Transverse colon (tissue), 4 donors: ENCODE measurements at regions not wholly inside any gene's neighbourhood (a gene's known extent, or its start where the extent isn't known, plus 50 kb on each side); places are given as distances from the start of the nearest gene placed in this dataset.
"Not testable (repeated sequence)": the region's sequence is repeated elsewhere in the genome, so short reads cannot be mapped to it uniquely, and the experiment has no call there.

Experiments used
- DNase-seq: peaks from one replicate; pipeline ENCODE4 v3.0.0-alpha.2; 2019
- H3K27ac ChIP-seq, 4 donors: fragments of 200-600 bp; sonication (generic); 2 replicates each; pipeline ENCODE4 v1.5.1; 2016 to 2018; ENCODE audit warnings: inconsistent platforms in 4 of 4
- H3K27me3 ChIP-seq: fragments of 200-600 bp; sonication (generic); 2 replicates; pipeline ENCODE4 v1.5.1; 2017; ENCODE audit warnings: inconsistent platforms
- H3K36me3 ChIP-seq, 4 donors: fragments of 200-600 bp; sonication (generic); 2 replicates each; pipeline ENCODE4 v1.5.1; 2017 to 2019; ENCODE audit warnings: inconsistent platforms in 4 of 4
- H3K4me1 ChIP-seq, 4 donors: fragments of 200-600 bp; sonication (generic); 2 replicates each; pipeline ENCODE4 v1.5.1; 2017 to 2020; ENCODE audit warnings: inconsistent platforms in 4 of 4
- H3K4me3 ChIP-seq, 4 donors: fragments of 200-600 bp; sonication (generic); 1 replicate in 1 of 4; 2 replicates in 3 of 4; pipeline versions ENCODE4 v1.5.1 to v1.6.1; 2017 to 2019; ENCODE audit warnings: inconsistent platforms in 4 of 4
- H3K9me3 ChIP-seq, 2 donors: fragments of 200-600 bp; sonication (generic); 2 replicates each; pipeline ENCODE4 v1.5.1; 2017 to 2019; ENCODE audit warnings: inconsistent platforms in 2 of 2
- EP300 ChIP-seq: sonication (generic); formaldehyde crosslinking; IDR thresholded peaks from one replicate; pipeline ENCODE4 v1.6.1; 2017; ENCODE audit warnings: antibody characterized with exemption, low read depth
- POLR2A ChIP-seq: fragments of 450-650 bp; IDR thresholded peaks from one replicate; pipeline ENCODE4 v1.6.1; 2016; ENCODE audit warnings: antibody characterized with exemption, mild to moderate bottlenecking, moderate library complexity
- POLR2AphosphoS5 ChIP-seq, 3 donors: sonication (generic); formaldehyde crosslinking; IDR thresholded peaks; one replicate each; pipeline ENCODE4 v1.6.1; 2016; ENCODE audit warnings: antibody characterized with exemption in 3 of 3
- WGBS, 2 donors: methylation state at CpG; one replicate each; pipeline ENCODE4 v1.1.5; 2018; ENCODE audit warnings: low coverage in 1 of 2; 5-methylcytosine and 5-hydroxymethylcytosine counted together
- in situ Hi-C, 4 donors: fragments of 200-750 bp; cut with MboI; loops; one replicate each; pipeline versions ENCODE4 v1.15.0 to v1.15.1; 2017; ENCODE audit warnings: low sequenced_read_pairs in 3 of 4, low pct_ligation_motif_present in 1 of 4, low pct_unique_long_range_greater_than_20kb in 1 of 4
- intact Hi-C: fragments of 100-400 bp; cut with DNase I; formaldehyde crosslinking; loops from one replicate; pipeline ENCODE4 v1.15.1; 2023; ENCODE audit warnings: low total_unique reads
- TF ChIP-seq, protein P1 (sequence below), 5 experiments: fragments of 200-600 bp in 3 of 5; fragments of 450-650 bp in 2 of 5; sonication (generic) in 3 of 5; IDR thresholded peaks; 1 replicate in 2 of 5; 2 replicates in 3 of 5; pipeline ENCODE4 v1.5.1; 2016 to 2017; ENCODE audit warnings: antibody characterized with exemption in 5 of 5, inconsistent platforms in 3 of 5, mild to moderate bottlenecking in 2 of 5, moderate library complexity in 1 of 5

DNA sequence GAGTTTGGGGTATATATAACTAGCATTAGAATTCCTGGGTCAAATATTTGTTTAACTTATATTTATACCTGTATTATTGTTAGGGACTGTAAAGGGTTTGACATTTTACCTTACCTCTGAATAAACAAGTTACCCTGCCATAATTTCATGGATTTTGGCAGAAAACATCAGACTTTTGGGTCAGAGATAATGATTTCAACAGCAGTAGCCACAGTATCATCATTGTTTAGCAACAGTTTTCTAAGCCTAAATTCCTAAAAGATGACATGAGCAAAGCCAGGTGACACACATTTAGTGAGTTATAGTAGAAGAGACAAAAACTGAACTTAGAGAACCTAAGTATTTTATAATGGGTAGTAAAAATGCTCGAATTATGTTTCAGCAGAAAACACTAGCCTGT is 954.4 kb downstream of the TRHDE start:
- Histone ChIP-seq H3K4me3 (no peak overlapping the region), H3K9me3 (peaks cover 0 to 4% of the 10 kb centered on the region in 2 donors), H3K27me3 (no peaks in the 10 kb centered on the region), H3K27ac (no peak overlapping the region), H3K4me1 (no peaks in the 10 kb centered on the region), H3K36me3 (no peaks in the 10 kb centered on the region)
- 21 to 46% methylated on average over 1 of the region's 1 CpG for WGBS, 2 donors
- no peak for DNase-seq
- TF ChIP-seq POLR2AphosphoS5 (IDR thresholded peaks at IDR 0.05) (no peak), EP300 (no peak), POLR2A (no peak)
- TF ChIP-seq, protein P1, sequence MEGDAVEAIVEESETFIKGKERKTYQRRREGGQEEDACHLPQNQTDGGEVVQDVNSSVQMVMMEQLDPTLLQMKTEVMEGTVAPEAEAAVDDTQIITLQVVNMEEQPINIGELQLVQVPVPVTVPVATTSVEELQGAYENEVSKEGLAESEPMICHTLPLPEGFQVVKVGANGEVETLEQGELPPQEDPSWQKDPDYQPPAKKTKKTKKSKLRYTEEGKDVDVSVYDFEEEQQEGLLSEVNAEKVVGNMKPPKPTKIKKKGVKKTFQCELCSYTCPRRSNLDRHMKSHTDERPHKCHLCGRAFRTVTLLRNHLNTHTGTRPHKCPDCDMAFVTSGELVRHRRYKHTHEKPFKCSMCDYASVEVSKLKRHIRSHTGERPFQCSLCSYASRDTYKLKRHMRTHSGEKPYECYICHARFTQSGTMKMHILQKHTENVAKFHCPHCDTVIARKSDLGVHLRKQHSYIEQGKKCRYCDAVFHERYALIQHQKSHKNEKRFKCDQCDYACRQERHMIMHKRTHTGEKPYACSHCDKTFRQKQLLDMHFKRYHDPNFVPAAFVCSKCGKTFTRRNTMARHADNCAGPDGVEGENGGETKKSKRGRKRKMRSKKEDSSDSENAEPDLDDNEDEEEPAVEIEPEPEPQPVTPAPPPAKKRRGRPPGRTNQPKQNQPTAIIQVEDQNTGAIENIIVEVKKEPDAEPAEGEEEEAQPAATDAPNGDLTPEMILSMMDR (IDR thresholded peaks at IDR 0.05): no peak
- in situ Hi-C loops: no loop called here
- intact Hi-C loops: no loop called here

DNA sequence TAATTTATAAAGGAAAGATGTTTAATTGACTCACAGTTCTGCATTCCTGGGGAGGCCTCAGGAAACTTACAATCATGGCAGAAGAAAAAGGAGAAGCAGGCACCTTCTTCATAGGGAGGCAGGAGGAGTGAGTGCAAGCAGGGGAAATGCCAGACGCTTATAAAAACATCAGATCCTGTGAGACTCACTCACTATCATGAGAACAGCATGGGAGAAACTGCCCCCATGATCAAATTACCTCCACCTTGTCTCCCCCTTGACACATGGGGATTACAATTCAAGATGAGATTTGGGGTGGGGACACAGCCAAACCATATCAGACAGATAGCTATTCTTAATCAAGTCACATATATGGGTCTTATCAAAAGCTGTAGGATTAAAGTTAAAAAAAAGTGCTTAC is 956.7 kb downstream of the TRHDE start:
- 38 to 48% methylated on average over 1 of the region's 1 CpG for WGBS, 2 donors
- H3K27me3 ChIP-seq, intact Hi-C loops, DNase-seq, H3K27ac ChIP-seq, H3K4me1 ChIP-seq, H3K36me3 ChIP-seq, H3K4me3 ChIP-seq, H3K9me3 ChIP-seq, in situ Hi-C loops: not testable (repeated sequence)

- Histone ChIP-seq H3K36me3 (no peaks in the 10 kb centered on the region), H3K27me3 (no peaks in the 10 kb centered on the region), H3K27ac (no peak overlapping the region), H3K9me3 (no peaks in the 10 kb centered on the region), H3K4me1 (no peaks in the 10 kb centered on the region), H3K4me3 (no peak overlapping the region)
- TF ChIP-seq POLR2AphosphoS5 (IDR thresholded peaks at IDR 0.05): no peak
- TF ChIP-seq POLR2A: no peak
- TF ChIP-seq EP300: no peak
- TF ChIP-seq, protein P1 (IDR thresholded peaks at IDR 0.05): no peak
- intact Hi-C loops: no loop called here
- 81% methylated on average over 3 of the region's 3 CpGs; no CpG with 5 or more reads in 1 of the 2 donors for WGBS, 2 donors
- no peak for DNase-seq
- in situ Hi-C loops: no loop called here
These were observed 963.2 kb downstream of the TRHDE start for GRCh38 chr12:73235387-73235786.

DNA sequence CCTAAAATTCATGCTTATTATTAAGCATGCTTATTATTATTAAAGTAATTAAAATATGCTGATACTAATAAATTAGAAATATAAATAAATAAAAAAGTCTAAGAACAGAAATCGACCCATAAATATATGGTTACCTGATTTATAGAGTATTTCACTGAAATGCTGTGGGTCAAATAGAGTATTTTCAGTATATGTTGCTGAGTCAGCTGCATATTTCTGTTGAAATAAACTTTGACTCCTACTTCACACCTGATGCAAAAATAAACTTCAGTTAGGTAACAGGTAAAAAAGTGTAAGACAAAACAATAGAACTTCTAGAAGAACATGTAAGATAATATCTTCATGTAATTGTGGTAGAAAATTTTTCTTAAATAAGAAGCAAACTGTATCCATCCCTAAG is 967.9 kb downstream of the TRHDE start:
- H3K4me3 ChIP-seq: no peak overlapping the region
- H3K36me3 ChIP-seq: no peaks in the 10 kb centered on the region
- H3K9me3 ChIP-seq: no peaks in the 10 kb centered on the region
- no peaks in the 10 kb centered on the region for H3K4me1 ChIP-seq
- WGBS, 2 donors: 79 to 86% methylated on average over 1 of the region's 1 CpG
- no peak for DNase-seq
- no peak overlapping the region for H3K27ac ChIP-seq
- intact Hi-C loops (no loop called here), in situ Hi-C loops (no loop called here)
- H3K27me3 ChIP-seq: no peaks in the 10 kb centered on the region
- TF ChIP-seq POLR2A (no peak), POLR2AphosphoS5 (IDR thresholded peaks at IDR 0.05) (no peak), EP300 (no peak)
- TF ChIP-seq, protein P1 (IDR thresholded peaks at IDR 0.05): no peak

DNA sequence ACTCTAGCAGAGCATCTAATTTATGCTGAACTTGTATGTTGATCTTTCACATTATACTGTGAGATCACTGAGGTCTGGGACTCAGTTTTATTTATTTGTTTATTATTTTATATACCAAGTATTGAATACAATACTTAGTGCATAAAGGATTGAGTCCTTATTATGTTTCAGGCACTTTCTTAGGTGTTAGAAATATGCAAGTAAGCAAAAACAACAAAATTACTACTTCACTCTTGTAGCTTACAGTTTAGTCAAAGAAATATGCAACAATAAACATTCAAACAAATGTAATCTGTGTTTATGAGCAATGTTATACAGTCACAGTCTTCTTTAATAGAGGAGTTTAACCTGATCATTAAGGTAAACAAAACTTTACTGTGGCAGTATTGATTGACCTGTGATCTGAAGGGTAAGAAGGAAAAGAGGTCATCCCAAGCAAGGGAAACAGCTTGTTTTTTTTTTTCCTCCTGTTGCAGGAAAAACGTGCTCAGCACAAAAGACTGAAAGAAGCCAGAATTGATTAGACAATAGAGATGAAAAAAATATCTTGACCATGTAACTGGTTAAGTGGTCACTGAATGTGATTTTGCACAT is 990.7 kb downstream of the TRHDE start:
- intact Hi-C loops: no loop called here
- WGBS, 2 donors: 6 to 25% methylated on average over 1 of the region's 1 CpG

More for the DNA sequence above, 990.7 kb downstream of the TRHDE start:
- no peaks in the 10 kb centered on the region for H3K36me3 ChIP-seq
- no peak for TF ChIP-seq POLR2A
- no peak overlapping the region for H3K27ac ChIP-seq
- H3K4me1 ChIP-seq: no peaks in the 10 kb centered on the region
- in situ Hi-C loops: no loop called here
- no peaks in the 10 kb centered on the region for H3K27me3 ChIP-seq
- DNase-seq: no peak
- peaks cover 0 to 2% of the 10 kb centered on the region in 2 donors for H3K9me3 ChIP-seq
- H3K4me3 ChIP-seq: no peak overlapping the region
